ENCODE measurements at regions not wholly inside any gene's neighbourhood (a gene's known extent, or its start where the extent isn't known, plus 50 kb on each side); places are given as distances from the start of the nearest gene placed in this dataset.

DNA sequence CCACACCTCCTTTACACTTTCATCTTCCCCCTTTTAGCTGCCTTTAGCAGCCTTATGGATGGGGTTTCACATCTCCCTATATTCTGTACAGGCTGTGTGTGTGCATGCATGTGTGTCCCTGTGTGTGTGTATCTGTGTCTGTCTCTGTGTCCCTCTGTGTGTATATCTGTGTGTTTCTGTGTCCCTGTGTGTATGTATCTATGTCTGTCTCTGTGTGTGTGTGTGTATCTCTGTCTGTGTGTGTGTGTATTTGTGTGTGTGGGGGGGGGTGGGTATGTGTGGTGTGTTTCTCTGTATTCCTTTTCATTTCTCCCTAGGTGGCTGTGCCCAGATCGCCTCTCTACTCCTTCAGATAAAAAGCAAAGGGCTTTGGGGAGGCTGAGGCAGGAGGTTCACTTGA, 52.2 kb upstream of the CD83 start:
- H2AFZ ChIP-seq (ENCODE audit: insufficient read depth, low read depth, low read length, poor library complexity, severe bottlenecking) = no peak overlapping the region
- no peak overlapping the region for H3K4me2 ChIP-seq (replicated peaks; ENCODE audit: low read depth, low read length, poor library complexity, severe bottlenecking)
- peaks cover 7 to 9% of the 10 kb centered on the region in 2 donors for H3K4me1 ChIP-seq (ENCODE audit: control insufficient read depth in 2 of 2, insufficient read depth in 2 of 2, low read length in 2 of 2)
- H3K4me3 ChIP-seq (ENCODE audit: control extremely low read depth in 1 of 5, extremely low read depth in 1 of 5, insufficient read depth in 1 of 5, low read depth in 2 of 5, low read length in 4 of 5) = no peak overlapping the region
- no peaks in the 10 kb centered on the region for H3K27me3 ChIP-seq (replicated peaks in 1 of 4; ENCODE audit: control extremely low read depth in 1 of 4, control insufficient read depth in 3 of 4, insufficient read depth in 4 of 4, low read length in 3 of 4)
- TF ChIP-seq, protein P1, sequence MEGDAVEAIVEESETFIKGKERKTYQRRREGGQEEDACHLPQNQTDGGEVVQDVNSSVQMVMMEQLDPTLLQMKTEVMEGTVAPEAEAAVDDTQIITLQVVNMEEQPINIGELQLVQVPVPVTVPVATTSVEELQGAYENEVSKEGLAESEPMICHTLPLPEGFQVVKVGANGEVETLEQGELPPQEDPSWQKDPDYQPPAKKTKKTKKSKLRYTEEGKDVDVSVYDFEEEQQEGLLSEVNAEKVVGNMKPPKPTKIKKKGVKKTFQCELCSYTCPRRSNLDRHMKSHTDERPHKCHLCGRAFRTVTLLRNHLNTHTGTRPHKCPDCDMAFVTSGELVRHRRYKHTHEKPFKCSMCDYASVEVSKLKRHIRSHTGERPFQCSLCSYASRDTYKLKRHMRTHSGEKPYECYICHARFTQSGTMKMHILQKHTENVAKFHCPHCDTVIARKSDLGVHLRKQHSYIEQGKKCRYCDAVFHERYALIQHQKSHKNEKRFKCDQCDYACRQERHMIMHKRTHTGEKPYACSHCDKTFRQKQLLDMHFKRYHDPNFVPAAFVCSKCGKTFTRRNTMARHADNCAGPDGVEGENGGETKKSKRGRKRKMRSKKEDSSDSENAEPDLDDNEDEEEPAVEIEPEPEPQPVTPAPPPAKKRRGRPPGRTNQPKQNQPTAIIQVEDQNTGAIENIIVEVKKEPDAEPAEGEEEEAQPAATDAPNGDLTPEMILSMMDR (IDR thresholded peaks at IDR 0.05) = no peak
- no peak for TF ChIP-seq EZH2 (IDR thresholded peaks at IDR 0.05; ENCODE audit: borderline replicate concordance, insufficient read depth, low read depth, low read length, poor library complexity, severe bottlenecking)
- peaks cover 9% of the 10 kb centered on the region for H3K79me2 ChIP-seq (ENCODE audit: control insufficient read depth, insufficient read depth, low read length)
- H4K20me1 ChIP-seq (ENCODE audit: control insufficient read depth, insufficient read depth, low read length, poor library complexity, severe bottlenecking) = no peaks in the 10 kb centered on the region
- ATAC-seq (ENCODE audit: low read depth) (no peak), DNase-seq (no peak)
- Mint-ChIP-seq H3K4me3 (no peak overlapping the region), H3K9me3 (ENCODE audit: insufficient read depth) (peaks cover 7% of the 10 kb centered on the region), H3K27ac (no peak overlapping the region), H3K27me3 (peaks cover 4% of the 10 kb centered on the region), H3K4me1 (peaks cover 18% of the 10 kb centered on the region)
- intact Hi-C loops (cut with micrococcal nuclease) = loop anchor here (5.0 to 10.0 kb wide), 2 partner anchors 253 to 1559 kb away; partner anchors contain the start of gene MCUR1
- no peaks in the 10 kb centered on the region for H3K36me3 ChIP-seq (replicated peaks in 1 of 2; ENCODE audit: control extremely low read depth in 1 of 2, control insufficient read depth in 1 of 2, extremely low read depth in 1 of 2, insufficient read depth in 2 of 2, low read length in 1 of 2)
- POLR2A ChIA-PET = interaction anchor here (1.3 kb wide), 1 partner anchor 30 kb away, joined by 4 read pairs; no protein-coding TSS in a partner anchor
- no peak overlapping the region for H3K27ac ChIP-seq (ENCODE audit: low read length in 2 of 2)
- WGBS (ENCODE audit: insufficient coverage) = no CpG with 5 or more reads among the region's 1 CpG
- no peak overlapping the region for H3K9ac ChIP-seq (ENCODE audit: low read length)
- peaks cover 0 to 4% (median 4%) of the 10 kb centered on the region in 3 donors for H3K9me3 ChIP-seq (ENCODE audit: control extremely low read depth in 1 of 3, control insufficient read depth in 2 of 3, insufficient read depth in 1 of 3, low read length in 2 of 3)
- CTCF ChIA-PET = interaction anchor here (0.8 to 13.2 kb wide), 18 partner anchors 9 to 1410 kb away, joined by 3 to 230 read pairs (median 21); partner anchors contain the start of genes CD83 and RNF182

DNA sequence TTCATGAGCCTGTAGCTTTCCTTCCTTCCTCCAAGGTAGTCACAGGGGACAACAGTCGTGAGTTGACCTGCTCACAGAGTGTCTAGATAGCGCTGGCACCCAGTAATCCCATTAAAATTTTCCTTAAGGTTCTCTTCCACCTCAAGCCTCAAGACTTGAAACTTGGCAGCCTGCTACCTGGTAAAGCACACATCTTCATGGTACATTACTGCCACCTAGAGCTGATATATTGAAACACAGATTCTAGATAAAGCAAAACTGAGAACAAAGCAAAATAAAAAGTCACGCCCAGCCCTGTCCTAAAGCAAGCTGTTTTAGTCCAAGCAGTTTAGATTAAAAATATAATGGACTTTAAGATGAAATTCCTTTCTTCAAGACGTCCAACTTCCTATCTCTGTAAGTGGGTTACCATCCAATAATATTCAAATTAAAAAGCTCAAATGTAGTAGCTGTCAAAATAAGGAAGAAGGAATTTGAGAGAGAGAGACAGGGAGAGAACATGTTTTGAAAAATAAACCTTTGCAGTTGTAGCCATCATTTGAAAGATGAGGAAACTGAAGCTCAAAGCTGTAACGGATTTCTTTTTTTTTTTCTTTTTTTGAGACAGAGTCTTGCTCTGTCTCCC, 50.7 kb upstream of the CD83 start:
- WGBS (ENCODE audit: insufficient coverage) = 13% methylated on average over 3 of the region's 5 CpGs
- peaks cover 9% of the 10 kb centered on the region for H3K79me2 ChIP-seq (ENCODE audit: control insufficient read depth, insufficient read depth, low read length)
- POLR2A ChIA-PET = interaction anchor here (0.6 to 1.2 kb wide), 6 partner anchors 41 to 253 kb away, joined by 3 to 7 read pairs (median 4); partner anchors contain the start of gene MCUR1
- H3K4me1 ChIP-seq (ENCODE audit: control insufficient read depth in 2 of 2, insufficient read depth in 2 of 2, low read length in 2 of 2) = peaks cover 7 to 9% of the 10 kb centered on the region in 2 donors
- ATAC-seq (ENCODE audit: low read depth) (peak; percentile 88), DNase-seq (peak; percentile 81)
- intact Hi-C loops (cut with micrococcal nuclease) = loop anchor here (1.0 to 10.0 kb wide), 9 partner anchors 8 to 1558 kb away; partner anchors contain the start of gene MCUR1
- CTCF ChIA-PET = interaction anchor here (0.5 to 13.2 kb wide), 56 partner anchors 9 to 1556 kb away, joined by 3 to 230 read pairs (median 5); partner anchors contain the start of genes CD83, MCUR1 and RNF182
- Mint-ChIP-seq H3K4me1 (peaks cover 22% of the 10 kb centered on the region), H3K9me3 (ENCODE audit: insufficient read depth) (peaks cover 7% of the 10 kb centered on the region), H3K27ac (peak overlapping the region; percentile 43), H3K4me3 (no peak overlapping the region), H3K27me3 (peaks cover 4% of the 10 kb centered on the region)
- no peaks in the 10 kb centered on the region for H3K27me3 ChIP-seq (replicated peaks in 1 of 4; ENCODE audit: control extremely low read depth in 1 of 4, control insufficient read depth in 3 of 4, insufficient read depth in 4 of 4, low read length in 3 of 4)
- H3K36me3 ChIP-seq (replicated peaks in 1 of 2; ENCODE audit: control extremely low read depth in 1 of 2, control insufficient read depth in 1 of 2, extremely low read depth in 1 of 2, insufficient read depth in 2 of 2, low read length in 1 of 2) = no peaks in the 10 kb centered on the region
- H3K9ac ChIP-seq (ENCODE audit: low read length) = no peak overlapping the region
- H4K20me1 ChIP-seq (ENCODE audit: control insufficient read depth, insufficient read depth, low read length, poor library complexity, severe bottlenecking) = no peaks in the 10 kb centered on the region
- peak overlapping the region; percentile 39 for H3K4me2 ChIP-seq (replicated peaks; ENCODE audit: low read depth, low read length, poor library complexity, severe bottlenecking)
- no peak overlapping the region for H3K4me3 ChIP-seq (ENCODE audit: control extremely low read depth in 1 of 5, extremely low read depth in 1 of 5, insufficient read depth in 1 of 5, low read depth in 2 of 5, low read length in 4 of 5)
- H3K27ac ChIP-seq (ENCODE audit: low read length in 2 of 2) = no peak overlapping the region
- peaks cover 0 to 4% (median 4%) of the 10 kb centered on the region in 3 donors for H3K9me3 ChIP-seq (ENCODE audit: control extremely low read depth in 1 of 3, control insufficient read depth in 2 of 3, insufficient read depth in 1 of 3, low read length in 2 of 3)
- TF ChIP-seq EZH2 (IDR thresholded peaks at IDR 0.05; ENCODE audit: borderline replicate concordance, insufficient read depth, low read depth, low read length, poor library complexity, severe bottlenecking) = no peak
- TF ChIP-seq, protein P1 (IDR thresholded peaks at IDR 0.05) = peak; percentile 74
- H2AFZ ChIP-seq (ENCODE audit: insufficient read depth, low read depth, low read length, poor library complexity, severe bottlenecking) = peak overlapping the region; percentile 18

All from B cell (primary cell).